ENCODE measurements at regions not wholly inside any gene's neighbourhood (a gene's known extent, or its start where the extent isn't known, plus 50 kb on each side); places are given as distances from the start of the nearest gene placed in this dataset.
A peak's percentile ranks its signal among the peaks of the same experiment; 100 is the strongest.

- no peaks in the 10 kb centered on the region for H3K36me3 ChIP-seq (replicated peaks in 1 of 2; ENCODE audit: insufficient read depth in 1 of 2, low read depth in 2 of 2)
- TF ChIP-seq CTCF (IDR thresholded peaks at IDR 0.05) = no peak
- peaks cover 0 to 32% of the 10 kb centered on the region in 2 donors for H3K27me3 ChIP-seq
- H3K9me3 ChIP-seq = no peaks in the 10 kb centered on the region
- ATAC-seq (no peak), DNase-seq (peak in 1 of 4 donors; percentile 2)
- H3K4me1 ChIP-seq = no peaks in the 10 kb centered on the region
- no peak overlapping the region for H3K4me3 ChIP-seq
- WGBS, 2 donors = 10 to 61% methylated on average over 1 of the region's 1 CpG
- no peak overlapping the region for H3K27ac ChIP-seq
- intact Hi-C loops (cut with DNase I) = no loop called here
Measured at GRCh38 chr12:132401982-132402381, 72.6 kb upstream of the GALNT9 start.

- H3K4me1 ChIP-seq = no peaks in the 10 kb centered on the region
- ATAC-seq (no peak), DNase-seq (peak in 3 of 4 donors; percentile 4 to 10 (median 5))
- H3K4me3 ChIP-seq = no peak overlapping the region
- TF ChIP-seq POLR2A (IDR thresholded peaks at IDR 0.05) = no peak
- TF ChIP-seq CTCF (IDR thresholded peaks at IDR 0.05) = no peak
- H3K9me3 ChIP-seq = no peaks in the 10 kb centered on the region
- H3K27ac ChIP-seq = no peak overlapping the region
- 27 to 43% methylated on average over 12 to 29 of the region's 31 CpGs for WGBS, 2 donors
- intact Hi-C loops (cut with DNase I) = no loop called here
- no peaks in the 10 kb centered on the region for H3K36me3 ChIP-seq (replicated peaks in 1 of 2; ENCODE audit: insufficient read depth in 1 of 2, low read depth in 2 of 2)
- peaks cover 0 to 28% of the 10 kb centered on the region in 2 donors for H3K27me3 ChIP-seq
Measured at GRCh38 chr12:132400011-132400641, 70.7 kb upstream of the GALNT9 start.

GRCh38 chr12:132399092-132400010 is 70.0 kb upstream of the GALNT9 start:
- H3K27ac ChIP-seq = no peak overlapping the region
- 67 to 72% methylated on average over 30 to 42 of the region's 43 CpGs for WGBS, 2 donors
- no peaks in the 10 kb centered on the region for H3K36me3 ChIP-seq (replicated peaks in 1 of 2; ENCODE audit: insufficient read depth in 1 of 2, low read depth in 2 of 2)
- ATAC-seq (no peak), DNase-seq (peak in 1 of 4 donors; percentile 9)
- TF ChIP-seq POLR2A (IDR thresholded peaks at IDR 0.05) = no peak
- no peak for TF ChIP-seq CTCF (IDR thresholded peaks at IDR 0.05)
- no peaks in the 10 kb centered on the region for H3K4me1 ChIP-seq
- H3K4me3 ChIP-seq = no peak overlapping the region
- no peaks in the 10 kb centered on the region for H3K9me3 ChIP-seq
- intact Hi-C loops (cut with DNase I) = no loop called here
- peaks cover 0 to 27% of the 10 kb centered on the region in 2 donors for H3K27me3 ChIP-seq

GRCh38 chr12:132398386-132398991 is 69.1 kb upstream of the GALNT9 start:
- DNase-seq = peak in 1 of 4 donors; percentile 9
- no peak overlapping the region for H3K4me3 ChIP-seq
- no peaks in the 10 kb centered on the region for H3K36me3 ChIP-seq (replicated peaks in 1 of 2; ENCODE audit: insufficient read depth in 1 of 2, low read depth in 2 of 2)
- no peak for ATAC-seq
- intact Hi-C loops (cut with DNase I) = no loop called here
- no peaks in the 10 kb centered on the region for H3K9me3 ChIP-seq
- peaks cover 0 to 27% of the 10 kb centered on the region in 2 donors for H3K27me3 ChIP-seq
- no peak overlapping the region for H3K27ac ChIP-seq
- no peaks in the 10 kb centered on the region for H3K4me1 ChIP-seq
- 56 to 59% methylated on average over 13 to 24 of the region's 24 CpGs for WGBS, 2 donors
- TF ChIP-seq CTCF (IDR thresholded peaks at IDR 0.05) (no peak), POLR2A (IDR thresholded peaks at IDR 0.05) (no peak)

All from body of pancreas (tissue), 4 donors.